SU-DHL-6 (cell line): ENCODE measurements at regions not wholly inside any gene's neighbourhood (a gene's known extent, or its start where the extent isn't known, plus 50 kb on each side); places are given as distances from the start of the nearest gene placed in this dataset.

Experiments
- H2AFZ ChIP-seq: fragments of 200-600 bp; sonication (generic); 2 replicates; pipeline ENCODE4 v1.6.1; 2014; ENCODE audit warnings: low read depth, mild to moderate bottlenecking, moderate library complexity, mixed read lengths, antibody characterized with exemption, low read length; ENCODE audit not compliant: severe bottlenecking
- H3F3A ChIP-seq: fragments of 200-600 bp; shearing (Covaris generic); 2 replicates; pipeline ENCODE4 v1.6.0; 2016; ENCODE audit warnings: antibody characterized with exemption, mild to moderate bottlenecking; ENCODE audit not compliant: insufficient read depth
- H3K27ac ChIP-seq: fragments of 200-600 bp; sonication (generic); 2 replicates; pipeline ENCODE4 v1.5.1; 2016; ENCODE audit warnings: low read depth, mild to moderate bottlenecking, low read length, moderate library complexity, mixed read lengths
- H3K27me3 ChIP-seq: fragments of 200-600 bp; sonication (generic), shearing (Covaris generic); 2 replicates; pipeline ENCODE4 v1.6.0; 2014; ENCODE audit warnings: mild to moderate bottlenecking, low read length
- H3K36me3 ChIP-seq: fragments of 200-600 bp; sonication (generic); 2 replicates; pipeline ENCODE4 v1.6.1; 2014; ENCODE audit warnings: mild to moderate bottlenecking, low read length, mixed read lengths
- H3K4me2 ChIP-seq: fragments of 300-600, 200-600 bp; shearing (Covaris generic), sonication (generic); 2 replicates; pipeline ENCODE4 v1.6.0; 2014; ENCODE audit warnings: low read length, low read depth, mild to moderate bottlenecking; ENCODE audit not compliant: poor library complexity, severe bottlenecking
- H3K4me3 ChIP-seq: fragments of 200-600 bp; sonication (generic); 2 replicates; pipeline ENCODE4 v1.5.1; 2014; ENCODE audit warnings: antibody characterized with exemption, low read length, mild to moderate bottlenecking, mixed read lengths; ENCODE audit not compliant: insufficient read depth, poor library complexity, severe bottlenecking
- H3K79me2 ChIP-seq: fragments of 200-600 bp; sonication (generic); 2 replicates; pipeline ENCODE4 v1.6.1; 2014; ENCODE audit warnings: mild to moderate bottlenecking, low read length, moderate library complexity; ENCODE audit not compliant: insufficient read depth
- H3K9ac ChIP-seq: fragments of 200-600 bp; sonication (generic); 2 replicates; pipeline ENCODE4 v1.7.0; 2014; ENCODE audit warnings: mild to moderate bottlenecking, low read length
- H3K9me2 ChIP-seq: fragments of 200-600 bp; sonication (generic); replicated peaks from 2 replicates; pipeline ENCODE4 v1.6.1; 2014; ENCODE audit warnings: low read length; ENCODE audit not compliant: insufficient read depth
- H3K9me3 ChIP-seq: fragments of 200-600 bp; sonication (generic); 2 replicates; pipeline ENCODE4 v1.6.1; 2014; ENCODE audit warnings: low read length, mixed read lengths; ENCODE audit not compliant: insufficient read depth
- H4K20me1 ChIP-seq: fragments of 200-600 bp; sonication (generic); 2 replicates; pipeline ENCODE4 v1.6.1; 2014; ENCODE audit warnings: low read depth, mild to moderate bottlenecking, antibody characterized with exemption, low read length, moderate library complexity, mixed read lengths
- EZH2phosphoT487 ChIP-seq: fragments of 200-600 bp; sonication (generic), shearing (Covaris generic); conservative IDR thresholded peaks from 2 replicates; pipeline ENCODE4 v1.6.1; 2018; ENCODE audit warnings: mild to moderate bottlenecking, antibody characterized with exemption, low read length, moderate library complexity, mixed read lengths
- TF ChIP-seq, protein P1 (sequence below): fragments of 200-600 bp; sonication (generic); IDR thresholded peaks from one replicate; pipeline ENCODE4 v1.5.1; 2017; ENCODE audit warnings: antibody characterized with exemption, mild to moderate bottlenecking, low read length, moderate library complexity; ENCODE audit not compliant: insufficient read depth, poor library complexity, severe bottlenecking

DNA sequence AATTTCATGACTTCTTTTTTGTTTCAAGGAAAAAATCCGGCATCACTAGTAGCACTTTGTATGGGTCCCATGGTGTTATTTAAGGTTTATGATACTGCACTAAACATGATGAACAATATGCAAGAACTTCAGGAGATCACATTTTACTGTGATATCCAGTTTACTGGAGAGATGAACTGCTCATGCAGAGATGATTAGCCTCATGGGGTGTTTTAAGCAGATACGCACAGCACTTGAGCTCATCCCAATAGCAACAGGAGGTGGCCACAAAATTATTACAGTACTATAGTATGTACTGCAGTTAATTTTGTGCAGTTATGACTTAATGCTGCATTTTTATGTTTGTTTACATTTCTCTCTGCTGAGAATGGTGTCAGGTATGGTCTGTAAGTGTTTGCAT, 303.7 kb upstream of the PCDH15 start:
- Histone ChIP-seq H3K27ac (no peak overlapping the region), H3K27me3 (no peaks in the 10 kb centered on the region), H3K4me2 (no peak overlapping the region), H3K9me3 (no peaks in the 10 kb centered on the region), H3K4me3 (no peak overlapping the region), H3K79me2 (no peaks in the 10 kb centered on the region), H4K20me1 (no peaks in the 10 kb centered on the region), H3K36me3 (no peaks in the 10 kb centered on the region), H3F3A (no peaks in the 10 kb centered on the region), H2AFZ (no peak overlapping the region), H3K9me2 (no peaks in the 10 kb centered on the region), H3K9ac (no peak overlapping the region)
- TF ChIP-seq, protein P1, sequence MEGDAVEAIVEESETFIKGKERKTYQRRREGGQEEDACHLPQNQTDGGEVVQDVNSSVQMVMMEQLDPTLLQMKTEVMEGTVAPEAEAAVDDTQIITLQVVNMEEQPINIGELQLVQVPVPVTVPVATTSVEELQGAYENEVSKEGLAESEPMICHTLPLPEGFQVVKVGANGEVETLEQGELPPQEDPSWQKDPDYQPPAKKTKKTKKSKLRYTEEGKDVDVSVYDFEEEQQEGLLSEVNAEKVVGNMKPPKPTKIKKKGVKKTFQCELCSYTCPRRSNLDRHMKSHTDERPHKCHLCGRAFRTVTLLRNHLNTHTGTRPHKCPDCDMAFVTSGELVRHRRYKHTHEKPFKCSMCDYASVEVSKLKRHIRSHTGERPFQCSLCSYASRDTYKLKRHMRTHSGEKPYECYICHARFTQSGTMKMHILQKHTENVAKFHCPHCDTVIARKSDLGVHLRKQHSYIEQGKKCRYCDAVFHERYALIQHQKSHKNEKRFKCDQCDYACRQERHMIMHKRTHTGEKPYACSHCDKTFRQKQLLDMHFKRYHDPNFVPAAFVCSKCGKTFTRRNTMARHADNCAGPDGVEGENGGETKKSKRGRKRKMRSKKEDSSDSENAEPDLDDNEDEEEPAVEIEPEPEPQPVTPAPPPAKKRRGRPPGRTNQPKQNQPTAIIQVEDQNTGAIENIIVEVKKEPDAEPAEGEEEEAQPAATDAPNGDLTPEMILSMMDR, result no peak
- no peak for TF ChIP-seq EZH2phosphoT487

DNA sequence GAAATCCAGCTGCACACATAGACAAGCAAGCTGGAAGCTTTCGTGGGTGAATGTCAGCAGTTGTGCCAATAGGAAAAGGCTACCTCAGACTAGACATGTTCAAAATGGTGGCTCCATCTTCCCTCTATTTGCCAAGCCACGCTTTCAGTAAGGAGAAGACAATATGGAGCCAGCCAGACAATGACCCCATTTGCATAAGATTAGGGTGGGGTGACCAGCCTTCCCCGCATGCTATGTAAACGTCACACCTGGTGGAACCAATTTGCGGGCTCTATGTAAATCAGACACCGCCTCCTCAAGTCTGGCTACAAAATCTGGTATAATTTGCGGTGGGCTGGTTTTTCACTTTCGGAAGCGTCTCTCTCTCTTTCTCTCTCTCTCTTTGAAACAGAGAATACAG, 297.4 kb upstream of the PCDH15 start:
- Histone ChIP-seq H3K27me3 (no peaks in the 10 kb centered on the region), H3K79me2 (no peaks in the 10 kb centered on the region), H3K27ac (no peak overlapping the region), H2AFZ (no peak overlapping the region), H3K9ac (no peak overlapping the region), H3K36me3 (no peaks in the 10 kb centered on the region), H3K9me3 (no peaks in the 10 kb centered on the region), H4K20me1 (no peaks in the 10 kb centered on the region), H3K4me2 (no peak overlapping the region), H3K4me3 (no peak overlapping the region), H3K9me2 (no peaks in the 10 kb centered on the region), H3F3A (no peaks in the 10 kb centered on the region)
- no peak for TF ChIP-seq EZH2phosphoT487
- TF ChIP-seq, protein P1, result no peak

DNA sequence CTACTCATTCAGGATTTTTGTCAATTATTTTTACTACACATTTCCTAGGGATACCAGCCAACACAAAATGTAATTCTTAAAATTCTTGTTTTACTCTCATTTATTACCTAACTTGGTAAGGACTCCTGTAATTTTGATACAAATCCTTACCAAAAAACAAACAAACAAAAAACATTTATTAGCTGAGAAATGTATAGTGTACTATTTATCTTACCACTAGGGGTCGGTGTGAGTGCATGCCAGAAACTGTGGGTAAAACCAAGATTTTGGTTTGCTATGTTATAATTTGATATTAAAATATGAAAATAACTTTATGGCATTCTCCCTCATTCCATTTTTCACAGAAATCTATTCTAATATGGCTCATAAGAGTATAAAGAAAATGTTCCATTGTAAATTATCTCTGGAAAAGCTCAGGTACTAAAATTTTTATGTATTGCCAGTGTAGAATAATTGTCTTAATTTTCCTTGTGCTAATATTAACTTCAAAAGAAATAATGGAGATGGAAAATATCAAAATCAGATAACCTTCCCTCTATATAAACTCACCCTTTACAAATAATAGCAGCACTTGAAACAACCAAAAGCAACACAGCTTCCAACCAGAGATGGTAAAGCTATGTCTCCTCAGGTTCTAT, 290.8 kb upstream of the PCDH15 start:
- no peaks in the 10 kb centered on the region for H3K27me3 ChIP-seq
- H3K4me3 ChIP-seq, result no peak overlapping the region
- H2AFZ ChIP-seq, result no peak overlapping the region
- no peaks in the 10 kb centered on the region for H3K79me2 ChIP-seq
- H3K9me2 ChIP-seq, result no peaks in the 10 kb centered on the region
- TF ChIP-seq, protein P1, result peak; percentile 56
- TF ChIP-seq EZH2phosphoT487, result no peak
- no peak overlapping the region for H3K4me2 ChIP-seq
- H3F3A ChIP-seq, result no peaks in the 10 kb centered on the region
- H4K20me1 ChIP-seq, result no peaks in the 10 kb centered on the region
- H3K9ac ChIP-seq, result no peak overlapping the region
- H3K27ac ChIP-seq, result no peak overlapping the region
- no peaks in the 10 kb centered on the region for H3K36me3 ChIP-seq
- no peaks in the 10 kb centered on the region for H3K9me3 ChIP-seq
